Cardiac fibroblast (primary cell): ENCODE measurements at regions not wholly inside any gene's neighbourhood (a gene's known extent, or its start where the extent isn't known, plus 50 kb on each side); places are given as distances from the start of the nearest gene placed in this dataset.

Experiments
- DNase-seq, 2 donors: peaks; one replicate each; pipeline versions ENCODE4 v3.0.0 to v3.0.0-alpha.2; 2010; ENCODE audit warnings: low read depth in 2 of 2
- H3K4me3 ChIP-seq, 2 donors: replicated peaks in 1 of 2; 1 replicate in 1 of 2; 2 replicates in 1 of 2; pipeline ENCODE4 v1.5.1; 2011; ENCODE audit warnings: low read depth in 2 of 2, low read length in 2 of 2, mild to moderate bottlenecking in 2 of 2, moderate library complexity in 1 of 2
- TF ChIP-seq, protein P1 (sequence below): IDR thresholded peaks from one replicate; pipeline ENCODE4 v1.5.1; 2011; ENCODE audit warnings: low read depth, mild to moderate bottlenecking, low read length, inconsistent platforms

DNA sequence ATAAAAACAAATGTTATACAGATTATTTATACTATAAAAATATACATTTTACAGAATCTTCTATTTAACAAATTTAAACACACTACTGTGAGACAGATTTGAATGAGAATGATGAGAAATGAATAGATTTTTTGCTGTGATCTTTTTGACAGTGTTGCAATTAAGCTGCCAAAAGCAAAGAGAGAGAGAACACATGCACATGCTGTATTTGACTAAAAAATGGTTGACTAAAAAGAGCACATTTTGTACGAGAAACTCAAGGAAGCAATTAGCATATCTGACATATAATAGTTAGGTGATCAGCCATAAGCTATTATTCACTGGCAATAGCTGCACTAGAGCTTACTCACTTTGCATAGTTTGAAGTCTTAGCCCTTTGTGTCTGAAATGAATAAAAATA is 115.8 kb downstream of the SYT10 start:
- DNase-seq = no peak
- TF ChIP-seq, protein P1, sequence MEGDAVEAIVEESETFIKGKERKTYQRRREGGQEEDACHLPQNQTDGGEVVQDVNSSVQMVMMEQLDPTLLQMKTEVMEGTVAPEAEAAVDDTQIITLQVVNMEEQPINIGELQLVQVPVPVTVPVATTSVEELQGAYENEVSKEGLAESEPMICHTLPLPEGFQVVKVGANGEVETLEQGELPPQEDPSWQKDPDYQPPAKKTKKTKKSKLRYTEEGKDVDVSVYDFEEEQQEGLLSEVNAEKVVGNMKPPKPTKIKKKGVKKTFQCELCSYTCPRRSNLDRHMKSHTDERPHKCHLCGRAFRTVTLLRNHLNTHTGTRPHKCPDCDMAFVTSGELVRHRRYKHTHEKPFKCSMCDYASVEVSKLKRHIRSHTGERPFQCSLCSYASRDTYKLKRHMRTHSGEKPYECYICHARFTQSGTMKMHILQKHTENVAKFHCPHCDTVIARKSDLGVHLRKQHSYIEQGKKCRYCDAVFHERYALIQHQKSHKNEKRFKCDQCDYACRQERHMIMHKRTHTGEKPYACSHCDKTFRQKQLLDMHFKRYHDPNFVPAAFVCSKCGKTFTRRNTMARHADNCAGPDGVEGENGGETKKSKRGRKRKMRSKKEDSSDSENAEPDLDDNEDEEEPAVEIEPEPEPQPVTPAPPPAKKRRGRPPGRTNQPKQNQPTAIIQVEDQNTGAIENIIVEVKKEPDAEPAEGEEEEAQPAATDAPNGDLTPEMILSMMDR = no peak
- no peak overlapping the region for H3K4me3 ChIP-seq

DNA sequence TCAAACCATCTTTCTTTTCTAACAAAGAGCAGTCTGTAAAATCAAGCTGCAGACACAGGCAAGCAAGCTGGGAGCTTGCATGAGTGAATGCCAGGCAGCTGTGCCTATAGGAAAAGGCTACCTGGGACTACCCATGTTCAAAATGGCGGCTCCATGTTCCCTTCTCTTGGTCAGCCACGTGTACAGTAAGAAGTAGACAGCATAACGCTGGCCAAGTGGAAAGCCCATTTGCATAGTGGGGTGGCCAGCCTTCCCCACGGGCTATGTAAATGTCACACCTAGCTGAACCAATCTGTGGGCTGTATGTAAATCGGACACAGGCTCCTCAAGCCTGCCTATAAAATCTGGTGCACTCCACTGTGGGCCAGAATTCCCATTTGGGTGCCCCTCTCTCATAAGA is 117.1 kb downstream of the SYT10 start:
- TF ChIP-seq, protein P1 = no peak
- H3K4me3 ChIP-seq = no peak overlapping the region
- no peak for DNase-seq

DNA sequence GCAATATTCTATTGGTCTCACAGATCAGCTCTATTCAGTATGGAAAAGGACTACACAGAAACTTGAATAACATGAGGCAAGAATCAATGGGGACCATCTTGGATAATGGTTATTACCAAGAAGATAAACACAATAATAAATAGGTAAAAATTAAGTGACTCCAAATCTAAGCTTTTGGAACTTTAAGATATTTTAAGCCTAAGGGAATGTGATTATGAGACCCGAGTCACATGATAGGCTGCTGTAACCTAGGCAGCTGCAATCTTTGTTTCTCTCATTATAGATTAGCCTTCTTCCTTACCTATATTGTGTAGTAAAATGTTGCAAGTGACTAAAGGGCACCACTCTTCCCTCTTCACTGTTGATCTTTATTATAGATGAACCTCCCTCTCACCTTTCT is 121.9 kb downstream of the SYT10 start:
- no peak overlapping the region for H3K4me3 ChIP-seq
- TF ChIP-seq, protein P1 = no peak
- DNase-seq = no peak

DNA sequence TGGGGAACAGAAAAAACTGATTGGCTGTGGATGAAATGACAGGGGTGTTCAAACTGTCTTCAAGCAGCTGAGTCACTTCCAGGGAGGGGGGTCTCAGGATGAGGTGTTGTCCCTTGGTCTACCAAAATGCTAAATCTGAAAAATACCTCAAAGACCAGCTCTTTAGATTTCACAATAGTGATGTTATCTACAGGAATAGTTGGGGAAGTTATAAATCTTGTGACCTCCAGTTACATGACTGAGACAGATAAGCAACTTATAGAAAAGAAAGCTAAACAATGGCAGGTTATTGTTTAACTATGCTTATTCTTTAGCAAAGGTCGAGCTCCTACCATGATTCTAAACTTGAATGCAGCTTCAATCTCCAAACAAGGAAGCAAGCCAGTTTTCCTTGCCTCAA is 125.4 kb downstream of the SYT10 start:
- DNase-seq = no peak
- TF ChIP-seq, protein P1 = no peak
- no peak overlapping the region for H3K4me3 ChIP-seq

DNA sequence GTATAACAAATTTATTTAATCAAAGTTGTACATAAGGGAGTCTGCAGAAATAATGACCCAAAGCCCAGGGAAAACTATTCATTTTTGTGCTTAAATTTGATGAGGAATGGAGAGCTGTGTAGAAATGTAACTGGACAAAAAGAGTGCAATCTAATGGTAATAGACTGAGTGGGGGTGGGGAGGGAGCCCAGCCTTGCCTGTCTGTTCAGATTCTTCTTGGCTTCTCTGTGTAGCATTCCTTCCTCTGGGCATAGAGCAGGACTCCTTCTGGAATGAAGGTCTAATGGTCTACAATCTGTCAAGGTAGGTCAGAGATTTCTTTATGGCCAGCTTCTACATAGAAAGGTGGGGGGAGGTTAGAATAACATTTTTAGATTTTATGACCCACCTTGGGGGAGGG is 126.1 kb downstream of the SYT10 start:
- DNase-seq = no peak
- TF ChIP-seq, protein P1 = no peak
- no peak overlapping the region for H3K4me3 ChIP-seq

DNA sequence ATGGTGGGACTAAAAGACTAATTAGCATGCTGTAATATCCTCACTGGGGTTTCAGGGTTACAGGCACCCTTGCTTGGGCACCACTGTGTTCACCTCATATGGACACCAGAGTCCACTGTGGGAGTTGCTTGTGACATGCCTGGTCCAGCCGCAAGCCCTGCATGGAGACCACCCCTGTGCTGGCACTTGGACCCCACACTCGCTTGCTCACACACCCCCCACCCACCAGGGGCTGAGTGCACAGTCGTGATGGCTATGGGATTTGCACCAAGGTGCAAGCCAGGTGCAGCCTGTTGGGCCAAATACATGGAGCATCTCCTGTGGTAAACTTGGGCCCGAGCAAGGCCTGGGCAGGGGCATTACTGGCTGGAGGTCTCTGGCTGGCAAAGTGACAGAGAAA is 129.1 kb downstream of the SYT10 start:
- no peak overlapping the region for H3K4me3 ChIP-seq
- no peak for DNase-seq
- TF ChIP-seq, protein P1 = no peak

DNA sequence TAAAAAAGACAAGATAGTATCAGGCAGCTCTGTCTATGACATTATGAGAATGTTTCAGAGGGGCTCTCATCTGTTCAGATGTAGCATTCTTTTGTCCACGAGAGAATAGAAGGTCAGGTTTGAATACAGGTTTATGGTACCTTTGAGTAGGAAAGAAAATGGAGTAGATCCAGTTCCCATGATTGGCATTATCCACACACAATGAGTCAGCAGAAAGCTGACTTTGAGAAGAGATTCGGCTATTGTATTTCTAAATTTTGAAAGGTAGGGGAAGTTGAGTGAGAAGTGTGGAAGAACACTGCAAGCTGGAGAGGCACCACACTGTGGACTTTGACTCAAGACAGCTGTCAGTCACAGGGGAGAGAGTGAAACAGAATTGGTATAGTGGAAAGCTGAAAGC is 135.4 kb downstream of the SYT10 start:
- TF ChIP-seq, protein P1 = no peak

More for the DNA sequence above, 135.4 kb downstream of the SYT10 start:
- H3K4me3 ChIP-seq = no peak overlapping the region
- no peak for DNase-seq
